ENCODE measurements at regions not wholly inside any gene's neighbourhood (a gene's known extent, or its start where the extent isn't known, plus 50 kb on each side); places are given as distances from the start of the nearest gene placed in this dataset.

DNA sequence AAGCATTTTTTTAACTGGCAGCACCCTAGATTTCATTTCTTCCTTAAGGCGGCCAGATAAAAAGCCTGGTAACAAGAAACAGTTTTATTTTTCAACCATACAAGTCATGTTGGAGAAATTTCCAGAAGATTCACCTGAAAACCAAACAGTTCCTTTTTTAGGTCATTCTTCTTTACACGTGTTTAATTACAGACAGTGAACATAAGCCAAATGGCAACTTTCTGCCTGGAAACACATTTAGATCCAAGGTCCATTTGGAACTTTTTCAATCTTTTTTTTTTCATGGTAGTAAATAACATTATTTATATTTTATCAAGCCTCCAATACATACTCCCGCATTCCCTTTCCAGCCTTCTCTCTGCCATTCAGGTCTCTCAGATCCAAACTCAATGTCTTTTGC is 886.1 kb upstream of the MIR17HG start:
- TF ChIP-seq, protein P1, sequence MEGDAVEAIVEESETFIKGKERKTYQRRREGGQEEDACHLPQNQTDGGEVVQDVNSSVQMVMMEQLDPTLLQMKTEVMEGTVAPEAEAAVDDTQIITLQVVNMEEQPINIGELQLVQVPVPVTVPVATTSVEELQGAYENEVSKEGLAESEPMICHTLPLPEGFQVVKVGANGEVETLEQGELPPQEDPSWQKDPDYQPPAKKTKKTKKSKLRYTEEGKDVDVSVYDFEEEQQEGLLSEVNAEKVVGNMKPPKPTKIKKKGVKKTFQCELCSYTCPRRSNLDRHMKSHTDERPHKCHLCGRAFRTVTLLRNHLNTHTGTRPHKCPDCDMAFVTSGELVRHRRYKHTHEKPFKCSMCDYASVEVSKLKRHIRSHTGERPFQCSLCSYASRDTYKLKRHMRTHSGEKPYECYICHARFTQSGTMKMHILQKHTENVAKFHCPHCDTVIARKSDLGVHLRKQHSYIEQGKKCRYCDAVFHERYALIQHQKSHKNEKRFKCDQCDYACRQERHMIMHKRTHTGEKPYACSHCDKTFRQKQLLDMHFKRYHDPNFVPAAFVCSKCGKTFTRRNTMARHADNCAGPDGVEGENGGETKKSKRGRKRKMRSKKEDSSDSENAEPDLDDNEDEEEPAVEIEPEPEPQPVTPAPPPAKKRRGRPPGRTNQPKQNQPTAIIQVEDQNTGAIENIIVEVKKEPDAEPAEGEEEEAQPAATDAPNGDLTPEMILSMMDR (conservative IDR thresholded peaks at IDR 0.05; ENCODE audit: low read depth in 2 of 2) = no peak
- no peak for TF ChIP-seq CREB1 (CRISPR knock-in tag; IDR thresholded peaks at IDR 0.05; ENCODE audit: low read depth)
- TF ChIP-seq EZH2 (IDR thresholded peaks at IDR 0.05; ENCODE audit: low read depth, unreplicated experiment) = no peak
- TF ChIP-seq POLR2AphosphoS5 (IDR thresholded peaks at IDR 0.05; ENCODE audit: low read depth) = no peak

Data from GM23338 (cell line).